Astrocyte of the cerebellum (primary cell): ENCODE measurements at regions not wholly inside any gene's neighbourhood (a gene's known extent, or its start where the extent isn't known, plus 50 kb on each side); places are given as distances from the start of the nearest gene placed in this dataset.
"Not testable (repeated sequence)": the region's sequence is repeated elsewhere in the genome, so short reads cannot be mapped to it uniquely, and the experiment has no call there.

Source experiments
- DNase-seq: peaks from one replicate; pipeline ENCODE4 v3.0.0-alpha.2; 2011; ENCODE audit warnings: low read depth
- H3K4me3 ChIP-seq: 2 replicates; pipeline ENCODE4 v1.5.1; 2011; ENCODE audit warnings: mild to moderate bottlenecking, low read depth, low read length, moderate library complexity
- CTCF ChIP-seq: IDR thresholded peaks from 2 replicates; pipeline ENCODE4 v1.5.1; 2012; ENCODE audit warnings: low read length, low read depth, moderate library complexity, mild to moderate bottlenecking; ENCODE audit errors: missing control alignments
- in situ Hi-C: cut with HindIII; loops from 2 replicates; pipeline ENCODE4 v1.10.0; 2017; ENCODE audit warnings: low sequenced_read_pairs

GRCh38 chr6:27706431-27706830, 205.8 kb downstream of the OR2B2 start:
- TF ChIP-seq CTCF = no peak
- in situ Hi-C loops = no loop called here

GRCh38 chr6:27700337-27700736, 211.9 kb downstream of the OR2B2 start:
- TF ChIP-seq CTCF = no peak

More at GRCh38 chr6:27706431-27706830, 205.8 kb downstream of the OR2B2 start:
- no peak overlapping the region for H3K4me3 ChIP-seq
- no peak for DNase-seq

GRCh38 chr6:27694547-27694874, 217.7 kb downstream of the OR2B2 start:
- in situ Hi-C loops = no loop called here
- no peak for TF ChIP-seq CTCF
- DNase-seq = no peak
- peak overlapping the region; percentile 76 for H3K4me3 ChIP-seq

More at GRCh38 chr6:27700337-27700736, 211.9 kb downstream of the OR2B2 start:
- in situ Hi-C loops = no loop called here
- H3K4me3 ChIP-seq = no peak overlapping the region
- no peak for DNase-seq

GRCh38 chr6:27693766-27694546, 218.2 kb downstream of the OR2B2 start:
- no peak for TF ChIP-seq CTCF
- no peak for DNase-seq
- H3K4me3 ChIP-seq = peak overlapping the region; percentile 76
- in situ Hi-C loops = no loop called here

- H3K4me3 ChIP-seq, in situ Hi-C loops, DNase-seq: not testable (repeated sequence)
Observed at GRCh38 chr6:27692133-27692532, 219.2 kb upstream of the ZNF184 start.

GRCh38 chr6:27688014-27688586, 215.2 kb upstream of the ZNF184 start:
- DNase-seq = peak; percentile 67
- TF ChIP-seq CTCF = no peak
- H3K4me3 ChIP-seq = peak overlapping the region; percentile 62
- in situ Hi-C loops = no loop called here
